ENCODE measurements at regions not wholly inside any gene's neighbourhood (a gene's known extent, or its start where the extent isn't known, plus 50 kb on each side); places are given as distances from the start of the nearest gene placed in this dataset.

GRCh38 chr10:131657318-131657984 is 243.4 kb upstream of the PPP2R2D start:
- Histone ChIP-seq H3K9me3 (ENCODE audit: low read length) (no peaks in the 10 kb centered on the region), H2AFZ (ENCODE audit: low read depth, low read length) (no peak overlapping the region), H3K4me3 (ENCODE audit: low read length) (no peak overlapping the region), H3K27me3 (ENCODE audit: insufficient read depth, low read depth, low read length) (no peaks in the 10 kb centered on the region), H3K9ac (ENCODE audit: low read length) (no peak overlapping the region), H3K27ac (ENCODE audit: low read length) (no peak overlapping the region), H3F3A (ENCODE audit: insufficient read depth, low read length, poor library complexity, severe bottlenecking) (no peaks in the 10 kb centered on the region), H3K4me2 (ENCODE audit: low read length) (no peak overlapping the region), H4K20me1 (ENCODE audit: insufficient read depth) (no peaks in the 10 kb centered on the region), H3K9me2 (ENCODE audit: insufficient read depth, low read length) (no peaks in the 10 kb centered on the region), H3K79me2 (replicated peaks; ENCODE audit: insufficient read depth, low read length) (no peaks in the 10 kb centered on the region), H3K36me3 (ENCODE audit: insufficient read depth, low read length) (no peaks in the 10 kb centered on the region)
- no peak for TF ChIP-seq EZH2 (IDR thresholded peaks at IDR 0.05; ENCODE audit: borderline replicate concordance, insufficient read depth, low read length, poor library complexity, severe bottlenecking)
- TF ChIP-seq TAF1 (IDR thresholded peaks at IDR 0.05; ENCODE audit: low read depth): no peak
- TF ChIP-seq POLR2AphosphoS5 (IDR thresholded peaks at IDR 0.05): no peak

- H3K79me2 ChIP-seq (replicated peaks; ENCODE audit: insufficient read depth, low read length): no peaks in the 10 kb centered on the region
- H3K27ac ChIP-seq (ENCODE audit: low read length): no peak overlapping the region
- no peaks in the 10 kb centered on the region for H3K36me3 ChIP-seq (ENCODE audit: insufficient read depth, low read length)
- no peak overlapping the region for H3K9ac ChIP-seq (ENCODE audit: low read length)
- H3K9me2 ChIP-seq (ENCODE audit: insufficient read depth, low read length): no peaks in the 10 kb centered on the region
- no peak overlapping the region for H2AFZ ChIP-seq (ENCODE audit: low read depth, low read length)
- H3F3A ChIP-seq (ENCODE audit: insufficient read depth, low read length, poor library complexity, severe bottlenecking): no peaks in the 10 kb centered on the region
- no peaks in the 10 kb centered on the region for H3K9me3 ChIP-seq (ENCODE audit: low read length)
- TF ChIP-seq TAF1 (IDR thresholded peaks at IDR 0.05; ENCODE audit: low read depth) (no peak), EZH2 (IDR thresholded peaks at IDR 0.05; ENCODE audit: borderline replicate concordance, insufficient read depth, low read length, poor library complexity, severe bottlenecking) (no peak), RAD21 (conservative IDR thresholded peaks at IDR 0.05) (no peak), REST (IDR thresholded peaks at IDR 0.05; ENCODE audit: borderline replicate concordance) (no peak)
- no peak overlapping the region for H3K4me2 ChIP-seq (ENCODE audit: low read length)
- no peaks in the 10 kb centered on the region for H3K27me3 ChIP-seq (ENCODE audit: insufficient read depth, low read depth, low read length)
- H3K4me3 ChIP-seq (ENCODE audit: low read length): no peak overlapping the region
- H4K20me1 ChIP-seq (ENCODE audit: insufficient read depth): no peaks in the 10 kb centered on the region
These were observed 242.8 kb upstream of the PPP2R2D start for GRCh38 chr10:131657985-131658330.

GRCh38 chr10:131658476-131659110 is 242.2 kb upstream of the PPP2R2D start:
- H3K36me3 ChIP-seq (ENCODE audit: insufficient read depth, low read length): no peaks in the 10 kb centered on the region
- no peaks in the 10 kb centered on the region for H3K9me3 ChIP-seq (ENCODE audit: low read length)
- H3F3A ChIP-seq (ENCODE audit: insufficient read depth, low read length, poor library complexity, severe bottlenecking): no peaks in the 10 kb centered on the region
- no peaks in the 10 kb centered on the region for H3K79me2 ChIP-seq (replicated peaks; ENCODE audit: insufficient read depth, low read length)
- H4K20me1 ChIP-seq (ENCODE audit: insufficient read depth): no peaks in the 10 kb centered on the region
- H3K9ac ChIP-seq (ENCODE audit: low read length): no peak overlapping the region
- H3K9me2 ChIP-seq (ENCODE audit: insufficient read depth, low read length): no peaks in the 10 kb centered on the region
- H3K27ac ChIP-seq (ENCODE audit: low read length): no peak overlapping the region
- H3K4me3 ChIP-seq (ENCODE audit: low read length): no peak overlapping the region
- H3K4me2 ChIP-seq (ENCODE audit: low read length): no peak overlapping the region
- no peaks in the 10 kb centered on the region for H3K27me3 ChIP-seq (ENCODE audit: insufficient read depth, low read depth, low read length)
- H2AFZ ChIP-seq (ENCODE audit: low read depth, low read length): no peak overlapping the region
- TF ChIP-seq SMC3 (conservative IDR thresholded peaks at IDR 0.05; ENCODE audit: poor library complexity) (no peak), CTCF (IDR thresholded peaks at IDR 0.05; ENCODE audit: poor library complexity, severe bottlenecking) (no peak), EP300 (conservative IDR thresholded peaks at IDR 0.05; ENCODE audit: poor library complexity, severe bottlenecking) (no peak), REST (IDR thresholded peaks at IDR 0.05; ENCODE audit: borderline replicate concordance) (no peak), TAF1 (IDR thresholded peaks at IDR 0.05; ENCODE audit: low read depth) (no peak), EZH2 (IDR thresholded peaks at IDR 0.05; ENCODE audit: borderline replicate concordance, insufficient read depth, low read length, poor library complexity, severe bottlenecking) (no peak), MXI1 (conservative IDR thresholded peaks at IDR 0.05; ENCODE audit: poor library complexity, severe bottlenecking) (no peak), RAD21 (conservative IDR thresholded peaks at IDR 0.05) (no peak), POLR2AphosphoS5 (IDR thresholded peaks at IDR 0.05) (no peak)
